HG03060 (cell line): ENCODE measurements at regions not wholly inside any gene's neighbourhood (a gene's known extent, or its start where the extent isn't known, plus 50 kb on each side); places are given as distances from the start of the nearest gene placed in this dataset.

Experiments used
- ATAC-seq: cut with Tn5 transposase; IDR thresholded peaks from one replicate; pipeline ENCODE4 v1.9.1; 2021; ENCODE audit warnings: low read depth, moderate number of reproducible peaks; ENCODE audit not compliant: unreplicated experiment

- no peak for ATAC-seq
These were observed 473.6 kb upstream of the MGMT start for GRCh38 chr10:128993443-128993842.

- no peak for ATAC-seq
These were observed 473.0 kb upstream of the MGMT start for GRCh38 chr10:128993911-128994538.

GRCh38 chr10:128994598-128995143 lies 472.4 kb upstream of the MGMT start:
- no peak for ATAC-seq

- ATAC-seq, result no peak
These were observed 471.4 kb upstream of the MGMT start for GRCh38 chr10:128995676-128996075.

- no peak for ATAC-seq
These were observed 470.9 kb upstream of the MGMT start for GRCh38 chr10:128996092-128996491.

GRCh38 chr10:128998101-128998805 lies 468.8 kb upstream of the MGMT start:
- no peak for ATAC-seq

GRCh38 chr10:129004398-129004797 lies 462.6 kb upstream of the MGMT start:
- no peak for ATAC-seq

GRCh38 chr10:129005080-129005479 lies 462.0 kb upstream of the MGMT start:
- ATAC-seq, result no peak

- no peak for ATAC-seq
These were observed 461.2 kb upstream of the MGMT start for GRCh38 chr10:129005804-129006203.

- no peak for ATAC-seq
These were observed 448.5 kb upstream of the MGMT start for GRCh38 chr10:129018511-129018910.

- no peak for ATAC-seq
These were observed 446.2 kb upstream of the MGMT start for GRCh38 chr10:129020651-129021330.

- ATAC-seq, result no peak
These were observed 445.3 kb upstream of the MGMT start for GRCh38 chr10:129021594-129022304.

GRCh38 chr10:129023082-129023481 lies 444.0 kb upstream of the MGMT start:
- ATAC-seq, result no peak

- ATAC-seq, result no peak
These were observed 443.0 kb upstream of the MGMT start for GRCh38 chr10:129024046-129024445.

GRCh38 chr10:129025787-129026186 lies 441.3 kb upstream of the MGMT start:
- no peak for ATAC-seq

- no peak for ATAC-seq
These were observed 439.1 kb upstream of the MGMT start for GRCh38 chr10:129027906-129028305.

- no peak for ATAC-seq
These were observed 438.6 kb upstream of the MGMT start for GRCh38 chr10:129028451-129028850.

GRCh38 chr10:129029051-129029450 lies 438.0 kb upstream of the MGMT start:
- ATAC-seq, result no peak

GRCh38 chr10:129029851-129030602 lies 437.0 kb upstream of the MGMT start:
- ATAC-seq, result no peak

GRCh38 chr10:129030603-129030895 lies 436.5 kb upstream of the MGMT start:
- no peak for ATAC-seq
